Esophagus muscularis mucosa (tissue), 3 donors: ENCODE measurements at regions not wholly inside any gene's neighbourhood (a gene's known extent, or its start where the extent isn't known, plus 50 kb on each side); places are given as distances from the start of the nearest gene placed in this dataset.

ENCODE experiments used
- POLR2A ChIP-seq: fragments of 450-650 bp; IDR thresholded peaks from one replicate; pipeline ENCODE4 v1.6.1; 2017; ENCODE audit warnings: antibody characterized with exemption, moderate library complexity, mild to moderate bottlenecking, low read depth
- TF ChIP-seq, protein P1 (sequence below), 3 experiments: fragments of 200-600 bp in 2 of 3; fragments of 450-650 bp in 1 of 3; sonication (generic) in 2 of 3; IDR thresholded peaks; one replicate each; pipeline ENCODE4 v1.5.1; 2017 to 2019; ENCODE audit warnings: antibody characterized with exemption in 3 of 3, mild to moderate bottlenecking in 2 of 3, moderate library complexity in 1 of 3

DNA sequence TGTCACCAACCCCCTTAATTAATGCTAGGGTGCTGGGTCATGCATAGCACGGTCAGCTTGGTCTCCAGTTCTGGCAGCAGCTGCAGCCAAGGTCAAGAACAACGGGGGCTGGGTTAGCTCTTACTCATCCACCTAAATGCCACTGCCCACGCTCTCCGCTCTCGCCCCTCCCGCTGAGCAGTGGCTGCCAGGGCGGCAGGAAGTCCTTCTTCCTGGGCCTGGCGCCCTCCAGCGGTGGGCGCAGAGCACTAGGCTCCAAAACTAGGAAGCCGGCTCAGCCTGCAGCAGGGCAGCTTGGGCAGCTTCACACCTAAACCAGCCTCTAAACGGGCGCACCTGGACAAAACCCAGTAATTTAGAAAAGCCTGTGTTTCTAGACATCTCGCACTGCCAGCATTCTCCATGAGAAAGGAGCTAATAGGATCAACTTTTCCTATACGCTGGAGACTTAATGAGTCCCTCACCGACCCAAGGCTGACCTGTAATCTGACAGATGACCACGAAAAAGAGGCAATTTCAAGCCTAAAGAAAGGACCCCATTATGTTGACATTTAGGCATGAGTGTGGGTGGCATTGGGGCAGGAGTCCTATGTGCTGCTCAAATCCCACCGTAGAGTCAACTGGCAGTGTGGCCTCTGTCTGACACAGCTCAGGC lies 78.4 kb upstream of the LRRN2 start:
- TF ChIP-seq POLR2A = no peak
- TF ChIP-seq, protein P1, sequence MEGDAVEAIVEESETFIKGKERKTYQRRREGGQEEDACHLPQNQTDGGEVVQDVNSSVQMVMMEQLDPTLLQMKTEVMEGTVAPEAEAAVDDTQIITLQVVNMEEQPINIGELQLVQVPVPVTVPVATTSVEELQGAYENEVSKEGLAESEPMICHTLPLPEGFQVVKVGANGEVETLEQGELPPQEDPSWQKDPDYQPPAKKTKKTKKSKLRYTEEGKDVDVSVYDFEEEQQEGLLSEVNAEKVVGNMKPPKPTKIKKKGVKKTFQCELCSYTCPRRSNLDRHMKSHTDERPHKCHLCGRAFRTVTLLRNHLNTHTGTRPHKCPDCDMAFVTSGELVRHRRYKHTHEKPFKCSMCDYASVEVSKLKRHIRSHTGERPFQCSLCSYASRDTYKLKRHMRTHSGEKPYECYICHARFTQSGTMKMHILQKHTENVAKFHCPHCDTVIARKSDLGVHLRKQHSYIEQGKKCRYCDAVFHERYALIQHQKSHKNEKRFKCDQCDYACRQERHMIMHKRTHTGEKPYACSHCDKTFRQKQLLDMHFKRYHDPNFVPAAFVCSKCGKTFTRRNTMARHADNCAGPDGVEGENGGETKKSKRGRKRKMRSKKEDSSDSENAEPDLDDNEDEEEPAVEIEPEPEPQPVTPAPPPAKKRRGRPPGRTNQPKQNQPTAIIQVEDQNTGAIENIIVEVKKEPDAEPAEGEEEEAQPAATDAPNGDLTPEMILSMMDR (IDR thresholded peaks at IDR 0.05) = peak; percentile 77 to 93 (median 78)
